ENCODE measurements at regions not wholly inside any gene's neighbourhood (a gene's known extent, or its start where the extent isn't known, plus 50 kb on each side); places are given as distances from the start of the nearest gene placed in this dataset.
A peak's percentile ranks its signal among the peaks of the same experiment; 100 is the strongest.
"Not testable (repeated sequence)": the region's sequence is repeated elsewhere in the genome, so short reads cannot be mapped to it uniquely, and the experiment has no call there.

- DNase-seq, result no peak
Measured at GRCh38 chr20:53792946-53793536, 199.4 kb upstream of the ZNF217 start.

- no peak for DNase-seq
Measured at GRCh38 chr20:53789989-53790675, 196.5 kb upstream of the ZNF217 start.

- no peak for DNase-seq
Measured at GRCh38 chr20:53788253-53789022, 194.8 kb upstream of the ZNF217 start.

GRCh38 chr20:53787491-53787931 lies 193.9 kb upstream of the ZNF217 start:
- not testable (repeated sequence) for DNase-seq

- DNase-seq, result no peak
Measured at GRCh38 chr20:53786445-53787267, 193.0 kb upstream of the ZNF217 start.

- no peak for DNase-seq
Measured at GRCh38 chr20:53786071-53786444, 192.4 kb upstream of the ZNF217 start.

- DNase-seq, result no peak
Measured at GRCh38 chr20:53785320-53785719, 191.7 kb upstream of the ZNF217 start.

GRCh38 chr20:53783768-53784167 lies 190.1 kb upstream of the ZNF217 start:
- DNase-seq, result no peak

- DNase-seq, result no peak
Measured at GRCh38 chr20:53782612-53783246, 189.1 kb upstream of the ZNF217 start.

- DNase-seq, result no peak
Measured at GRCh38 chr20:53779822-53780221, 186.2 kb upstream of the ZNF217 start.

- no peak for DNase-seq
Measured at GRCh38 chr20:53778736-53779135, 185.1 kb upstream of the ZNF217 start.

GRCh38 chr20:53778041-53778516 lies 184.4 kb upstream of the ZNF217 start:
- no peak for DNase-seq

- DNase-seq, result not testable (repeated sequence)
Measured at GRCh38 chr20:53777402-53777801, 183.8 kb upstream of the ZNF217 start.

- no peak for DNase-seq
Measured at GRCh38 chr20:53776858-53777257, 183.2 kb upstream of the ZNF217 start.

GRCh38 chr20:53774461-53775203 lies 181.0 kb upstream of the ZNF217 start:
- peak; percentile 70 for DNase-seq

GRCh38 chr20:53773792-53774401 lies 180.3 kb upstream of the ZNF217 start:
- no peak for DNase-seq

GRCh38 chr20:53773066-53773791 lies 179.6 kb upstream of the ZNF217 start:
- not testable (repeated sequence) for DNase-seq

GRCh38 chr20:53769041-53769440 lies 175.4 kb upstream of the ZNF217 start:
- DNase-seq, result no peak

- DNase-seq, result no peak
Measured at GRCh38 chr20:53768329-53768728, 174.7 kb upstream of the ZNF217 start.

GRCh38 chr20:53767206-53767930 lies 173.7 kb upstream of the ZNF217 start:
- DNase-seq, result no peak

All from left hindlimb (tissue), 1 donor.